Neural crest cell (in vitro differentiated cells): ENCODE measurements at regions not wholly inside any gene's neighbourhood (a gene's known extent, or its start where the extent isn't known, plus 50 kb on each side); places are given as distances from the start of the nearest gene placed in this dataset.

Experiments
- DNase-seq: peaks from one replicate; pipeline ENCODE4 v3.0.0; 2021; ENCODE audit warnings: low read depth, mixed read lengths, low spot score
- H3K27ac Mint-ChIP-seq: one replicate; pipeline ENCODE4 v1.8.0; 2021; ENCODE audit warnings: mild to moderate bottlenecking, mixed read lengths; ENCODE audit not compliant: unreplicated experiment
- H3K27me3 Mint-ChIP-seq: 2 replicates; pipeline ENCODE4 v1.8.0; 2021; ENCODE audit warnings: low read depth, mild to moderate bottlenecking, mixed read lengths
- H3K36me3 Mint-ChIP-seq: 2 replicates; pipeline ENCODE4 v1.8.0; 2021; ENCODE audit warnings: low read depth, mild to moderate bottlenecking, mixed read lengths
- H3K4me1 Mint-ChIP-seq: 2 replicates; pipeline ENCODE4 v1.8.0; 2021; ENCODE audit warnings: mixed read lengths
- H3K4me3 Mint-ChIP-seq: one replicate; pipeline ENCODE4 v1.8.0; 2021; ENCODE audit warnings: mild to moderate bottlenecking, mixed read lengths
- H3K9me3 Mint-ChIP-seq: 2 replicates; pipeline ENCODE4 v1.8.0; 2021; ENCODE audit warnings: mixed read lengths
- CTCF ChIP-seq: fragments of 200-600 bp; sonication (generic); conservative IDR thresholded peaks from 2 replicates; pipeline ENCODE4 v1.5.0; 2021; ENCODE audit warnings: antibody characterized with exemption, mild to moderate bottlenecking

GRCh38 chr12:72082986-72083820 is 144.6 kb downstream of the TPH2 start:
- Mint-ChIP-seq H3K27ac (no peak overlapping the region), H3K9me3 (no peaks in the 10 kb centered on the region), H3K4me3 (no peak overlapping the region), H3K4me1 (no peaks in the 10 kb centered on the region), H3K36me3 (no peaks in the 10 kb centered on the region), H3K27me3 (no peaks in the 10 kb centered on the region)
- DNase-seq: no peak
- TF ChIP-seq CTCF: no peak

- H3K4me1 Mint-ChIP-seq: no peaks in the 10 kb centered on the region
- no peaks in the 10 kb centered on the region for H3K27me3 Mint-ChIP-seq
- no peak for DNase-seq
- no peaks in the 10 kb centered on the region for H3K36me3 Mint-ChIP-seq
- no peak overlapping the region for H3K4me3 Mint-ChIP-seq
- H3K27ac Mint-ChIP-seq: peak overlapping the region; percentile 20
- H3K9me3 Mint-ChIP-seq: no peaks in the 10 kb centered on the region
- TF ChIP-seq CTCF: no peak
Observed at GRCh38 chr12:72084061-72084460, 145.4 kb downstream of the TPH2 start.

GRCh38 chr12:72084880-72085279 is 146.2 kb downstream of the TPH2 start:
- TF ChIP-seq CTCF: no peak
- no peak overlapping the region for H3K27ac Mint-ChIP-seq
- no peaks in the 10 kb centered on the region for H3K4me1 Mint-ChIP-seq
- no peak overlapping the region for H3K4me3 Mint-ChIP-seq
- no peaks in the 10 kb centered on the region for H3K9me3 Mint-ChIP-seq
- DNase-seq: no peak
- no peaks in the 10 kb centered on the region for H3K27me3 Mint-ChIP-seq
- no peaks in the 10 kb centered on the region for H3K36me3 Mint-ChIP-seq

GRCh38 chr12:72089678-72090077 is 151.0 kb downstream of the TPH2 start:
- TF ChIP-seq CTCF: no peak
- DNase-seq: no peak

GRCh38 chr12:72093424-72093823 is 154.8 kb downstream of the TPH2 start:
- TF ChIP-seq CTCF: no peak
- H3K27ac Mint-ChIP-seq: no peak overlapping the region
- no peak overlapping the region for H3K4me3 Mint-ChIP-seq
- H3K9me3 Mint-ChIP-seq: peaks cover 4% of the 10 kb centered on the region
- H3K27me3 Mint-ChIP-seq: no peaks in the 10 kb centered on the region
- peaks cover 3% of the 10 kb centered on the region for H3K36me3 Mint-ChIP-seq
- H3K4me1 Mint-ChIP-seq: no peaks in the 10 kb centered on the region
- no peak for DNase-seq

More at GRCh38 chr12:72089678-72090077, 151.0 kb downstream of the TPH2 start:
- H3K27ac Mint-ChIP-seq: no peak overlapping the region
- H3K9me3 Mint-ChIP-seq: peaks cover 4% of the 10 kb centered on the region
- H3K4me3 Mint-ChIP-seq: no peak overlapping the region
- H3K27me3 Mint-ChIP-seq: no peaks in the 10 kb centered on the region
- H3K4me1 Mint-ChIP-seq: no peaks in the 10 kb centered on the region
- H3K36me3 Mint-ChIP-seq: peaks cover 3% of the 10 kb centered on the region
